Islet precursor cell (in vitro differentiated cells): ENCODE measurements at regions not wholly inside any gene's neighbourhood (a gene's known extent, or its start where the extent isn't known, plus 50 kb on each side); places are given as distances from the start of the nearest gene placed in this dataset.
"Not testable (repeated sequence)": the region's sequence is repeated elsewhere in the genome, so short reads cannot be mapped to it uniquely, and the experiment has no call there.

ENCODE experiments used
- DNase-seq: peaks from one replicate; pipeline ENCODE4 v3.0.0-alpha.2; 2018

- no peak for DNase-seq
These were observed 214.7 kb downstream of the OR4C45 start for GRCh38 chr11:50247309-50247874.

GRCh38 chr11:50267851-50268250 lies 235.2 kb downstream of the OR4C45 start:
- no peak for DNase-seq

DNA sequence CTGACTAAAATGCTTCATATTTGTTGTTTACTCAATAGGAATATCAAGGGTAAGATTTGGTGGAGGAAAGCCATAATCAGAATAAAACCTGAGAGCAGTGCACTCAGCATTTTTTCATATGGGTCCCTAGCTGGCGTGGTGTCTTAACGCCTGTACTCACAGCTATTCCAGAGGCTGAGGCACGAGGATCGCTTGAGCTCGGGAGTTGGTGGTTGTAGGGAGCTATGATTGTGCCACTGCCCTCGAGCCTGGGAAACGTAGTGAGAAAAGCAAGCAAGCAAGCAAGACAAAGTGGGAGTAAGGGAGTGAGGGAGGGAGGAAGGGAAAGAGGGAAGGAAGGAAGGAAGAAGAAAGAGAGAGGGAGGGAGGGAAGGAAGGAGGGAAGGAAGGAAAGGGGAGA lies 242.5 kb downstream of the OR4C45 start:
- no peak for DNase-seq

DNA sequence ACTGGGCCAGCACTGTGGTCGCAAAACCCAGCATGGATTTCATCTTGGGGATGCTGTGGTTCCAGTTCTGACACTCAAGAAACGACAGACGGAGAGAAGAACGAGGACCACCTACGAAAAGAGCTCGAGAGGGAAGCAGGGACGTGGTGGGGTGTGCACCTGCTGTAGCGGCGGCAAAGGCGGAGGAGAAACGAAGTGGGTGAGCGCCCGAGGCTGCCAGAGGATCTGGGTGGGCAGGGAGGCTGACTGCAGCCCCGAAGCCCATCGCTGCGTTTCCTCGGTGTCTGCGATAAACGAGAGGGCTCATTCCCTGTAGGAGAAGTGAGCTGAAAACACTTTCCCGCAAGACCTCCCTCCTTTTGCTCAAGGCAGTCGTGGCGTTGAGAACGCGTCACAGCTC lies 246.1 kb downstream of the OR4C45 start:
- no peak for DNase-seq

GRCh38 chr11:50298182-50298988 lies 265.7 kb downstream of the OR4C45 start:
- DNase-seq: no peak

GRCh38 chr11:50330723-50331122 lies 298.0 kb downstream of the OR4C45 start:
- not testable (repeated sequence) for DNase-seq

DNA sequence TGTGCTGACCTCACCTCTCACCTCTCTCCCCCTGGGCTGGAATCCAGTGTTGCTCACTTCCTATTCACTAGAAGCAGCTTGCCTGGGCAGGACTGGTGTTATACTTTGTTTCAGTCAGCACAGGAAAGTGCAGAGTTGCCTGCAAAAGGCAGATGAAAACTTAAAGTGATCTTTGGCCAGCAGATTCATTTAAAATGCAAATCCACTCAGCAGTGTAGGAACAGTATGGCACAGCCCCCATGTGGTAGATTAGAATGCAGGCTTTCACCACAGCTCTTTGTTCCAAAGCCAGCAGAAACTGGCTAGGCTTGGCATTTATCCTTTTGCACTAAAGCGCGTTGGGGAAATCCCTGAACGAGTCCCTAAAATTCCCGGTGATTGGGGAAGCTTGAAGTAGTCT lies 301.2 kb downstream of the OR4C45 start:
- no peak for DNase-seq

DNA sequence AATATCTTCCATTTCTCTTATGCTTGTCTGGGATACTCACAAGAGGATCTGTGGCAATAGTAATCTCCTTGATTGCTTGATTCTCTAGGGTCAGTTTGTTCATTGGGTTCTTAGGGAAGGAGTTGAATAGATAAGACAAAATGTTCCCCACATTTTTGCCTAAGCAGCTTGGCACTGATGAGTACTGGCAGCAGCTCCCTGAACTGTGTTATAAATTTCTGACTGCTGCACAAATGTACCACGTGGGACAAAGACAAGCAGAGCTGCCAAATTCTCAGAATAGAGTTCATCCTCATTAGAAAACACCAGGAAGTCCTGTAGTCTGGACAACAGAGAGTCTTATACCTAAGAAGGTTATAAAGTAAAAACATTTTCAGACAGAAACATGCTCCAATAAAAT lies 304.8 kb downstream of the OR4C45 start:
- DNase-seq: not testable (repeated sequence)

GRCh38 chr11:50348018-50348417 lies 315.3 kb downstream of the OR4C45 start:
- DNase-seq: not testable (repeated sequence)

- no peak for DNase-seq
These were observed 346.8 kb downstream of the OR4C45 start for GRCh38 chr11:50379484-50379883.

- no peak for DNase-seq
These were observed 361.3 kb downstream of the OR4C45 start for GRCh38 chr11:50394017-50394416.

DNA sequence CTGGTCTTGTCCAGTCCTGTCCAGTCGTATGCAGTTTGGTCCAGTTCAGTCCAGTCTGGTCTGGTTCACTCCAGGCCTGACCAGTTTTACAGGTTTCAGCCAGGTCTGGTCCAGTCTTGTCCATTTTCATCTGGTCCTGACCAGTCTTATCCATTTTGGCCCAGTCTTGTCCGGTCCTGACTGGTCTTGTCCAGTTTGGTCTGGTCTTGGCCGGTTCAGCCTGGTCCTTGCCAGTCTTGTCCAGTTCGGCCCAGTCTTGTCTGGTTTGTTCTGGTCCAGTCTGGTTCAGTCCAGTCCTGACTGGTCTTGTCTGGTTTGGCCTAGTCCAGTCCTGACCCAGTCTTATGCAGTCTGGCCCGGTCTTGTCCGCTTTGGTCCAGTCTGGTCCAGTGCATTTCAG lies 380.2 kb downstream of the OR4C45 start:
- peak; percentile 22 for DNase-seq

- no peak for DNase-seq
These were observed 390.5 kb downstream of the OR4C45 start for GRCh38 chr11:50423208-50423607.
